H1 (cell line): ENCODE measurements at regions not wholly inside any gene's neighbourhood (a gene's known extent, or its start where the extent isn't known, plus 50 kb on each side); places are given as distances from the start of the nearest gene placed in this dataset.

Source experiments
- CHD2 ChIP-seq: IDR thresholded peaks from 2 replicates; pipeline ENCODE4 v1.6.1; 2012; ENCODE audit warnings: low read length, improper control_type of control experiment
- CREB1 ChIP-seq: IDR thresholded peaks from 2 replicates; pipeline ENCODE4 v1.6.1; 2012; ENCODE audit warnings: inconsistent platforms
- CTCF ChIP-seq, 3 experiments: IDR thresholded peaks; 1 replicate in 2 of 3; 2 replicates in 1 of 3; pipeline versions ENCODE4 v1.5.1 to v1.6.1; 2011; ENCODE audit warnings: low read length in 3 of 3, mild to moderate bottlenecking in 3 of 3, inconsistent platforms in 2 of 3, low read depth in 1 of 3, moderate library complexity in 1 of 3; ENCODE audit not compliant: insufficient read depth in 1 of 3; ENCODE audit errors: control extremely low read depth in 1 of 3
- EP300 ChIP-seq, 2 experiments: IDR thresholded peaks; 1 replicate in 1 of 2; 2 replicates in 1 of 2; pipeline ENCODE4 v1.6.1; 2011 to 2012; ENCODE audit warnings: low read depth in 2 of 2, low read length in 2 of 2, mild to moderate bottlenecking in 2 of 2, borderline replicate concordance in 1 of 2, inconsistent platforms in 1 of 2, moderate library complexity in 1 of 2
- EZH2 ChIP-seq: fragments of 200-600 bp; sonication (generic); IDR thresholded peaks from 2 replicates; pipeline ENCODE4 v1.7.1; 2012; ENCODE audit warnings: low read depth, mild to moderate bottlenecking, moderate library complexity, low read length, inconsistent platforms; ENCODE audit not compliant: severe bottlenecking
- GABPA ChIP-seq: IDR thresholded peaks from 2 replicates; pipeline ENCODE4 v1.6.1; 2011; ENCODE audit warnings: mild to moderate bottlenecking, low read length, moderate library complexity, borderline replicate concordance; ENCODE audit not compliant: insufficient read depth
- JUN ChIP-seq: IDR thresholded peaks from 2 replicates; pipeline ENCODE4 v1.6.1; 2011; ENCODE audit warnings: low read depth, mild to moderate bottlenecking, improper control_type of control experiment, low read length
- MAFK ChIP-seq: IDR thresholded peaks from 2 replicates; pipeline ENCODE4 v1.6.1; 2012; ENCODE audit warnings: low read depth, mild to moderate bottlenecking, improper control_type of control experiment, low read length
- POLR2A ChIP-seq, 2 experiments: IDR thresholded peaks; 1 replicate in 1 of 2; 2 replicates in 1 of 2; pipeline ENCODE4 v1.6.1; 2011; ENCODE audit warnings: low read depth in 2 of 2, low read length in 2 of 2, mild to moderate bottlenecking in 2 of 2; ENCODE audit errors: control extremely low read depth in 1 of 2
- RXRA ChIP-seq: IDR thresholded peaks from 2 replicates; pipeline ENCODE4 v1.6.1; 2011; ENCODE audit warnings: low read depth, mild to moderate bottlenecking, low read length, moderate library complexity; ENCODE audit not compliant: insufficient read depth
- SP2 ChIP-seq: IDR thresholded peaks from 2 replicates; pipeline ENCODE4 v1.6.1; 2012; ENCODE audit warnings: mild to moderate bottlenecking, low read length, inconsistent platforms

DNA sequence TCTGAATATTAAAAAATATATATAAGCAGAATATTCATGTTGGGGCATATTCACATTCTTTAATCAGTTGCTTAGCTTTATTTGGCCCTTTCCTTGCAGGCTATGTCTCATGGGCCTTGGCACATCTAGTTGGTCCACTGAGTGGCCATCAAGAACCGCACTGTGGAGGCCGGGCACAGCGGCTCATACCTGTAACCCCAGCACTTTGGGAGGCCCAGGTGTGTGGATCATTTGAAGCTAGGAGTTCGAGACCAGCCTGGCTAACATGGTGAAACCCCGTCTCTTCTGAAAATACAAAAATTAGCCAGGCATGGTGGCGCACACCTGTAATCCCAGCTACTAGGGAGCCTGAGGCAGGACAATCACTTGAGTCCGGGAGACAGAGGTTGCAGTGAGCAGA lies 127.6 kb upstream of the TANK start:
- no peak for TF ChIP-seq POLR2A (IDR thresholded peaks at IDR 0.05; ENCODE audit: control extremely low read depth in 1 of 2, low read depth in 2 of 2, low read length in 2 of 2)
- no peak for TF ChIP-seq MAFK
- no peak for TF ChIP-seq EZH2
- TF ChIP-seq SP2, result no peak
- no peak for TF ChIP-seq CHD2
- TF ChIP-seq JUN, result no peak
- TF ChIP-seq CTCF (IDR thresholded peaks at IDR 0.05; ENCODE audit: control extremely low read depth in 1 of 3, insufficient read depth in 1 of 3, low read depth in 1 of 3, low read length in 3 of 3), result no peak
- no peak for TF ChIP-seq EP300 (IDR thresholded peaks at IDR 0.05; ENCODE audit: borderline replicate concordance in 1 of 2, low read depth in 2 of 2, low read length in 2 of 2)
- no peak for TF ChIP-seq RXRA
- no peak for TF ChIP-seq GABPA
- no peak for TF ChIP-seq CREB1
